ENCODE measurements at regions not wholly inside any gene's neighbourhood (a gene's known extent, or its start where the extent isn't known, plus 50 kb on each side); places are given as distances from the start of the nearest gene placed in this dataset.

DNA sequence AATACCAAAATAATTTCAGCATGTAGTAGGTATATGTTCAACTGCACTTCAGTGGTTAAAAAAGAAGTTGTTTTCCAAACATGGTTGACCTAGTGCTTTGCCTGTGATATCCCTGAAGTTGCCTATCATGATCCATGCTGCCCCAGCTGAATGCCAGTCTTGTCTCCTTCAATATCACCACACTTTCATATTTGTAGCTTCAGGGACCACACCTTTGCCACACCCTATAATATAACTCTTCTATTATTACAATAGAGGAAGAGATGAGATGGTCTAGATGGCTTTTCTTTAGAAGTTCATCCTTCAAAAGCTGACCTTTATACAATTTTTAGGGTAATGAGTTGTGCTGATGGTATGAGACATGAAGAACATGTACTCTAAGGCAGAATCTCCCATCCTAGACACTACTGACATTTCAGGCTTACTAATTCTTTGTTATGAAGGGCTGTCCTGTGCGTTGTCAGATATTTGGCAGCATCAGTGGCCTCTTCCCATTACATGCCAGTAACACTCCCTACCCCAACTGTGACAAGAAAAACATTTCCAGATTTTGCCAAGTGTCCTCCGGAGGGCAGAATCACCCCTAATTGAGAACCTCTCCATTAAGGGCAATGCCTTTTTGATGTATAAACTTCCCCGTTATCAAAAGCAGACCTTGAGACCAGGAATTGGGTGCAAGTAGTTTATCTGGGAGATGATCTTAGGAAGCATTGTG is 76.2 kb upstream of the PLCL2 start:
- TF ChIP-seq, protein P1, sequence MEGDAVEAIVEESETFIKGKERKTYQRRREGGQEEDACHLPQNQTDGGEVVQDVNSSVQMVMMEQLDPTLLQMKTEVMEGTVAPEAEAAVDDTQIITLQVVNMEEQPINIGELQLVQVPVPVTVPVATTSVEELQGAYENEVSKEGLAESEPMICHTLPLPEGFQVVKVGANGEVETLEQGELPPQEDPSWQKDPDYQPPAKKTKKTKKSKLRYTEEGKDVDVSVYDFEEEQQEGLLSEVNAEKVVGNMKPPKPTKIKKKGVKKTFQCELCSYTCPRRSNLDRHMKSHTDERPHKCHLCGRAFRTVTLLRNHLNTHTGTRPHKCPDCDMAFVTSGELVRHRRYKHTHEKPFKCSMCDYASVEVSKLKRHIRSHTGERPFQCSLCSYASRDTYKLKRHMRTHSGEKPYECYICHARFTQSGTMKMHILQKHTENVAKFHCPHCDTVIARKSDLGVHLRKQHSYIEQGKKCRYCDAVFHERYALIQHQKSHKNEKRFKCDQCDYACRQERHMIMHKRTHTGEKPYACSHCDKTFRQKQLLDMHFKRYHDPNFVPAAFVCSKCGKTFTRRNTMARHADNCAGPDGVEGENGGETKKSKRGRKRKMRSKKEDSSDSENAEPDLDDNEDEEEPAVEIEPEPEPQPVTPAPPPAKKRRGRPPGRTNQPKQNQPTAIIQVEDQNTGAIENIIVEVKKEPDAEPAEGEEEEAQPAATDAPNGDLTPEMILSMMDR (IDR thresholded peaks at IDR 0.05) = no peak
- no peak for TF ChIP-seq ZFX (IDR thresholded peaks at IDR 0.05; ENCODE audit: borderline replicate concordance)
